Mesendoderm (in vitro differentiated cells): ENCODE measurements at regions not wholly inside any gene's neighbourhood (a gene's known extent, or its start where the extent isn't known, plus 50 kb on each side); places are given as distances from the start of the nearest gene placed in this dataset.
"Not testable (repeated sequence)": the region's sequence is repeated elsewhere in the genome, so short reads cannot be mapped to it uniquely, and the experiment has no call there.

Source experiments
- DNase-seq: peaks from one replicate; pipeline ENCODE4 v3.0.0; 2013
- H2AK5ac ChIP-seq: 2 replicates; pipeline ENCODE4 v1.6.1; 2013; ENCODE audit warnings: low read length, inconsistent platforms
- H2BK120ac ChIP-seq: 2 replicates; pipeline ENCODE4 v1.6.1; 2013; ENCODE audit warnings: low read depth, mild to moderate bottlenecking, low read length, moderate library complexity, mixed read lengths
- H2BK15ac ChIP-seq: replicated peaks from 2 replicates; pipeline ENCODE4 v1.6.1; 2013; ENCODE audit warnings: low read depth, mild to moderate bottlenecking, moderate library complexity
- H2BK5ac ChIP-seq: 2 replicates; pipeline ENCODE4 v1.6.1; 2013; ENCODE audit warnings: low read length, inconsistent platforms
- H3K18ac ChIP-seq: 2 replicates; pipeline ENCODE4 v1.6.1; 2013; ENCODE audit warnings: mild to moderate bottlenecking, low read length, mixed read lengths
- H3K23ac ChIP-seq: one replicate; pipeline ENCODE4 v1.6.1; 2013; ENCODE audit warnings: low read length
- H3K27ac ChIP-seq: 2 replicates; pipeline ENCODE4 v1.5.1; 2013; ENCODE audit warnings: low read depth, mild to moderate bottlenecking, inconsistent platforms, low read length, moderate library complexity
- H3K27me3 ChIP-seq: 2 replicates; pipeline ENCODE4 v1.6.1; 2013; ENCODE audit warnings: low read length, control low read depth, mild to moderate bottlenecking, inconsistent platforms; ENCODE audit not compliant: insufficient read depth, poor library complexity
- H3K36me3 ChIP-seq: 2 replicates; pipeline ENCODE4 v1.6.1; 2013; ENCODE audit warnings: low read length, inconsistent platforms; ENCODE audit not compliant: control insufficient read depth, insufficient read depth
- H3K4ac ChIP-seq: one replicate; pipeline ENCODE4 v1.6.1; 2013; ENCODE audit warnings: low read depth, mild to moderate bottlenecking, low read length, moderate library complexity
- H3K4me1 ChIP-seq: 2 replicates; pipeline ENCODE4 v1.6.1; 2013; ENCODE audit warnings: low read depth, low read length, inconsistent platforms; ENCODE audit not compliant: control insufficient read depth
- H3K4me2 ChIP-seq: 2 replicates; pipeline ENCODE4 v1.6.1; 2013; ENCODE audit warnings: low read length
- H3K4me3 ChIP-seq: 2 replicates; pipeline ENCODE4 v1.5.1; 2013; ENCODE audit warnings: mild to moderate bottlenecking, low read length
- H3K56ac ChIP-seq: one replicate; pipeline ENCODE4 v1.6.1; 2013; ENCODE audit warnings: low read length
- H3K79me1 ChIP-seq: 2 replicates; pipeline ENCODE4 v1.6.1; 2013; ENCODE audit warnings: low read length, inconsistent platforms
- H3K79me2 ChIP-seq: 2 replicates; pipeline ENCODE4 v1.6.1; 2013; ENCODE audit warnings: mild to moderate bottlenecking, low read length; ENCODE audit not compliant: control insufficient read depth, insufficient read depth
- H3K9ac ChIP-seq: 2 replicates; pipeline ENCODE4 v1.6.1; 2013; ENCODE audit warnings: low read length, inconsistent platforms
- H4K5ac ChIP-seq: one replicate; pipeline ENCODE4 v1.6.1; 2013; ENCODE audit warnings: low read length
- H4K8ac ChIP-seq: one replicate; pipeline ENCODE4 v1.6.1; 2013; ENCODE audit warnings: low read depth, mild to moderate bottlenecking, control low read depth, low read length, moderate library complexity
- WGBS: extraction: QIAGEN DNeasy Blood & Tissue Kit; methylation state at CpG from one replicate; pipeline ENCODE4 v1.1.7; 2013; ENCODE audit warnings: low lambda C conversion rate, missing lambda C conversion rate; ENCODE audit not compliant: insufficient coverage; ENCODE audit errors: extremely low coverage; 5-methylcytosine and 5-hydroxymethylcytosine counted together

DNA sequence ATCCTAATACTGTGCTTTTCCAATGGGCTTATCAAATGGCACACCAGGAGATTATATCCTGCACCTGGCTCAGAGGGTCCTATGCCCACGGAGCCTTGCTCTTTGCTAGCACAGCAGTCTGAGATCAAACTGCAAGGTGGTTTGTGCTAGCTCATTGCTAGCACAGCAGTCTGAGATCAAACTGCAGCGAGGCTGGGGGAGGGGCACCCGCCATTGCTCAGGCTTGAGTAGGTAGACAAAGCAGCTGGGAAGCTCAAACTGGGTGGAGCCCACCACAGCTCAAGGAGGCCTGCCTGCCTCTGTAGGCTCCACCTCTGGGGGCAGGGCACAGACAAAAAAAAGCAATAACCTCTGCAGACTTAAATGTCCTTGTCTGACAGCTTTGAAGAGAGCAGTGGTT is 116.0 kb upstream of the ETV3 start:
- no CpG with 5 or more reads among the region's 3 CpGs for WGBS
- not testable (repeated sequence) for H2BK5ac ChIP-seq

DNA sequence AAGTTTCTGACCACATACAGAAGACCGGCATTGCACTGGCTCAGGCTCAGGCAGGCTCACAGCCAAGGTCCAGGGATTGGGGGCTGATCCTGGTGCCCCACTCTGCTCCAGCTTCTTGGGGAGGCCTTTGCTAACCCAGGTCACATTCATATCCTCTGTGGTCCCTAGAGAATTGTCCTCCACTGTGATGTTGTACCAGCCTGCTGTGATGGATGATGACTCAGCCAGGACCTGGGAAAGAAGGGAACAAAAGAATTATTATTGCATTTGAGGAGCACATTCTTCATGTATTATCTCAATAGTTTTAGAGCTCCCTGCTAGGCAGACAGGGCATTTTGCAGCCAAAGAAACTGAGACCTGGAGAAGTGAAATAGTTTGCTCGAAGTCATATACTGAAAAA is 114.3 kb upstream of the ETV3 start:
- Histone ChIP-seq H3K9ac (no peak overlapping the region), H4K5ac (no peak overlapping the region), H3K23ac (no peak overlapping the region), H3K27me3 (no peaks in the 10 kb centered on the region), H2AK5ac (no peak overlapping the region), H3K4ac (no peak overlapping the region), H3K79me2 (no peaks in the 10 kb centered on the region), H4K8ac (no peak overlapping the region), H2BK5ac (no peak overlapping the region), H2BK15ac (no peak overlapping the region), H3K56ac (no peak overlapping the region), H3K27ac (no peak overlapping the region), H3K36me3 (no peaks in the 10 kb centered on the region), H3K18ac (no peak overlapping the region), H3K4me2 (no peak overlapping the region), H3K4me3 (no peak overlapping the region), H2BK120ac (no peak overlapping the region), H3K4me1 (no peaks in the 10 kb centered on the region), H3K79me1 (no peaks in the 10 kb centered on the region)
- no peak for DNase-seq
- WGBS: no CpG with 5 or more reads among the region's 2 CpGs

More for the DNA sequence above, 116.0 kb upstream of the ETV3 start:
- H3K56ac ChIP-seq, H3K79me2 ChIP-seq, H3K9ac ChIP-seq, H3K79me1 ChIP-seq, H2BK120ac ChIP-seq, H4K8ac ChIP-seq, H3K27me3 ChIP-seq, H4K5ac ChIP-seq, H3K4me3 ChIP-seq, H3K4me1 ChIP-seq, H3K27ac ChIP-seq, H3K18ac ChIP-seq, H2BK15ac ChIP-seq, H2AK5ac ChIP-seq, H3K36me3 ChIP-seq, H3K4ac ChIP-seq, H3K4me2 ChIP-seq, H3K23ac ChIP-seq, DNase-seq: not testable (repeated sequence)

DNA sequence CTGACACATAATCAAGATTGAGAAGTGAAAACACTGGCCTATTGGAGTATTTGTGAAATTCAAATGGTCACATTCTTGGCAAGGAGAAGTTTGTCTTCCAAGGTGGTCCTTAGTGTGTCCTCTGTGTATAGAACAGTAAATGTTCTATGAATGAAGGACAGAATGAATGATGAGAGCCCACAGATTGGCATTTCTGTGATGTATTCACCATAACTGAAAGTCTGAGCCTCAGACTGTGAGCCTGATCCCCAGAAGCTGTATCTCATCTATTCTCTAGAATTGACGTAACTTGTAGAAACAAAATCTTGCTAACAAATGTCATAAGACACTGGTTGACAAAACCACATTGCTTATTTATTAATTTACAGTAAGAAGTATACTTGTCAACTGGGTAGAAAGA is 111.5 kb upstream of the ETV3 start:
- no peak overlapping the region for H4K8ac ChIP-seq
- H3K4me3 ChIP-seq: no peak overlapping the region
- H2BK5ac ChIP-seq: no peak overlapping the region
- H2BK15ac ChIP-seq: no peak overlapping the region
- no CpG with 5 or more reads among the region's 1 CpG for WGBS
- H3K27me3 ChIP-seq: no peaks in the 10 kb centered on the region
- H3K27ac ChIP-seq: no peak overlapping the region
- no peaks in the 10 kb centered on the region for H3K79me2 ChIP-seq
- H3K79me1 ChIP-seq: no peaks in the 10 kb centered on the region
- H3K9ac ChIP-seq: no peak overlapping the region
- H3K4me2 ChIP-seq: no peak overlapping the region
- H2BK120ac ChIP-seq: no peak overlapping the region
- no peak overlapping the region for H4K5ac ChIP-seq
- no peak overlapping the region for H2AK5ac ChIP-seq
- H3K56ac ChIP-seq: no peak overlapping the region
- no peaks in the 10 kb centered on the region for H3K4me1 ChIP-seq
- no peak for DNase-seq
- H3K4ac ChIP-seq: no peak overlapping the region
- H3K23ac ChIP-seq: no peak overlapping the region
- H3K36me3 ChIP-seq: no peaks in the 10 kb centered on the region
- no peak overlapping the region for H3K18ac ChIP-seq

DNA sequence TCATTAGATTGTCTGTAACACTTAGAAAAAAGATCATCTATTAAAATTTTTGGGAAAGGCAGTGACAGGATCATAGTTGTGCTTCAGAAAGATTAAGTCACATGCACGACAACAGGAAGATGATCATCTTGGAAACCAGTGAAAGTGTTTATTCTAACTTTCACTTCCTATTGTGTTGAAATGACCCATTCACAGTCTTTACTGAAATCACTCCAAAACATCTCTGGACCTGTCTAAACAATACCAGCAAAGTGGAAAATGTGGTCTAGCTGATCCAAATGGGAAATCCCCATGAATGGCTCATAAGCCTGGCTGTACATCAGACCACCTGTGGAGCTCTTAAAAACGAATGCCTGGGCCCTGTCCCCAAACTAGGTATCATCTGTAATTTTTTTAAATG is 111.1 kb upstream of the ETV3 start:
- no peak overlapping the region for H2AK5ac ChIP-seq
- no peaks in the 10 kb centered on the region for H3K27me3 ChIP-seq
- no peak overlapping the region for H3K4ac ChIP-seq
- H3K56ac ChIP-seq: no peak overlapping the region
- H2BK5ac ChIP-seq: no peak overlapping the region
- H2BK120ac ChIP-seq: no peak overlapping the region
- H3K27ac ChIP-seq: no peak overlapping the region
- DNase-seq: no peak
- no peaks in the 10 kb centered on the region for H3K79me1 ChIP-seq
- no peak overlapping the region for H2BK15ac ChIP-seq
- no peaks in the 10 kb centered on the region for H3K79me2 ChIP-seq
- H3K36me3 ChIP-seq: no peaks in the 10 kb centered on the region
- no peak overlapping the region for H3K4me2 ChIP-seq
- no peaks in the 10 kb centered on the region for H3K4me1 ChIP-seq
- no peak overlapping the region for H3K18ac ChIP-seq
- H3K9ac ChIP-seq: no peak overlapping the region
- no peak overlapping the region for H4K5ac ChIP-seq
- H4K8ac ChIP-seq: no peak overlapping the region
- H3K4me3 ChIP-seq: no peak overlapping the region
- H3K23ac ChIP-seq: no peak overlapping the region
- no CpG with 5 or more reads among the region's 2 CpGs for WGBS

DNA sequence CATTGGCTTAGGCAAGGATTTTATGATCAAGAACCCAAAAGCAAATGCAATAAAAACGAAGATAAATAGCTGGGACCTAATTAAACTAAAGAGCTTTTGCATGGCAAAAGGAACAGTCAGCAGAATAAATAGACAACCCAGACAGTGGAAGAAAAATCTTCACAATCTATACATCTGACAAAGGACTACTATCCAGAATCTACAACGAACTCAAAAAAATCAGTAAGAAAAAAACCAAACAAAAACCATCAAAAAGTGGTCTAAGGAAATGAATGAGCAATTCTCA is 109.5 kb upstream of the ETV3 start:
- H2BK15ac ChIP-seq, H2AK5ac ChIP-seq, H2BK120ac ChIP-seq, H3K36me3 ChIP-seq, H3K9ac ChIP-seq, H3K79me1 ChIP-seq, H3K56ac ChIP-seq, H3K4me1 ChIP-seq, DNase-seq, H3K27me3 ChIP-seq, H3K4ac ChIP-seq, H3K4me2 ChIP-seq, H3K4me3 ChIP-seq, H2BK5ac ChIP-seq, H3K23ac ChIP-seq, H3K27ac ChIP-seq, H3K79me2 ChIP-seq, H4K5ac ChIP-seq, H3K18ac ChIP-seq, H4K8ac ChIP-seq: not testable (repeated sequence)
- WGBS: no CpG with 5 or more reads among the region's 2 CpGs

DNA sequence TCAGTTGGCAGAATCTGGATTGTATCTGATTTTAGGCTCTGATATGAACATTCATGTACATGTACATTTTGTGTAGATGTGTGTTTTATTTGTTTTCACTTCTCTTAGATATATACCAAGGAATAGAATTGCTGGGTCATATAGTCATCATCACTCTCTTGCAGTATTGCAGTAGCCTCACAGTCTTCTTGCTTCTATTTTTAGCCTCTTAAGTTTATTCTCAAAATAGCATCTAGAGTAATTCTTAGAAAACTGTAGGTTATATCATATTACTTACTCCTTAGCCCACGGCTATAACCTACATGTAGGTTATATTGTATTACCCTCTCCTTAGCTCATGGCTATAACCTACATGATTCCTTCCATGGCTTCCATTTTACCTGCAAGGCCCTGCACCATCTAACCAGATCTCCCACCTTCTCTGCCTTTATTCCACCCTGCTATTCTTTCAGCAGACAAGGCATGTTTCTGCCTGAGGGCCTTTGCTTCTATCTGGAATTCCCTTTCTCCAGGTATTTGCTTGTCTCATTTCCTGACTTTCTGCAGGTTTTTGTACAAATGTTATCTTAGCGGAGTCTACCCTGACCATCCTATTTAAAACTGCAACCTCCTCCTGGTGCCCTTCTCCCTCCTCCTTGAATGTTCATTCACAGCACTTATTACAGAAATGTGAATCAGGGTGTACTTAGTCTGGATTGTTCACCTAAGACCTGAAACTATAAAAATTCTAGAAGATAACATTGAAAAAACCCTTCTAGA is 109.0 kb upstream of the ETV3 start:
- Histone ChIP-seq H3K36me3 (no peaks in the 10 kb centered on the region), H3K4me1 (no peaks in the 10 kb centered on the region), H3K27me3 (no peaks in the 10 kb centered on the region), H3K23ac (no peak overlapping the region), H2BK15ac (no peak overlapping the region), H3K4me3 (no peak overlapping the region), H4K5ac (no peak overlapping the region), H3K9ac (no peak overlapping the region), H3K4me2 (no peak overlapping the region), H3K4ac (no peak overlapping the region), H3K56ac (no peak overlapping the region), H2AK5ac (no peak overlapping the region), H3K79me1 (no peaks in the 10 kb centered on the region), H4K8ac (no peak overlapping the region), H2BK5ac (no peak overlapping the region), H2BK120ac (no peak overlapping the region), H3K79me2 (no peaks in the 10 kb centered on the region), H3K27ac (no peak overlapping the region), H3K18ac (no peak overlapping the region)
- DNase-seq: no peak
- no CpG with 5 or more reads among the region's 2 CpGs for WGBS
